ENCODE measurements at regions not wholly inside any gene's neighbourhood (a gene's known extent, or its start where the extent isn't known, plus 50 kb on each side); places are given as distances from the start of the nearest gene placed in this dataset.

DNA sequence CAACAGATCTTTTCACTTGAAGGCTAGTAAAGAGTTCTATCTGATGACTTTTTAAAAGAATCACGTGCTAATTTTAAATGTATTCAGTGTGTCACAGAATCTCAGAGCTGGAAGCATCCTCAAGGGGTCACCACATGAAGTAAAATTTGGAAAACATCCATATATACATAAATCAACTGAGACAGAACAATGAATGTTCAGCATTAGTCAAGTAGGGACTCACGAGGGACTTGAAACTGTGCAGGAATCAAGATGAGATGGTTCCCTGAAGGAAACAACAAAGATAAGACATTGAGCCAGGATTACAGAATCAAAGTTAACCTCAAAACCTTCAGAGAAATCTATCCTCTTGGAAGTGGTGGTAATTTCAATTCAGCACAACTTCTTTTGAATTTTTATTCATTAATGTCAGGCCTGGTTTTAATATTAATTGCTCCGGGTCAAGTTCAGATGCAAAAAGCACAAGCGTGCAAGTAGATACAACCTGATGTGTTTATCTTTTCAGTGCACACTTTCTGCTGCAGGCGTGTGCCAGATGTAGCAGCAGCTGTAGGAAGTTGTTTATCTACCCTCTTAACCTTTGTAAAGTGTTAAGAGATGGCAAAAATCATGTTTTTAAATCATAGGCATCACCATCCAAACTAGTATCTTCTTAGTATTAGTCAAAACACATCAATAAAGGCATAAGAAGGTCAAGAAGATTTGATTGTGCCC is 87.7 kb upstream of the SRD5A3 start:
- Histone ChIP-seq H3K4me2 (ENCODE audit: low read length) (no peak overlapping the region), H3K9ac (ENCODE audit: low read length) (no peak overlapping the region), H4K20me1 (ENCODE audit: insufficient read depth, low read length) (no peaks in the 10 kb centered on the region), H3K4me1 (ENCODE audit: insufficient read depth, low read length) (no peaks in the 10 kb centered on the region), H3K79me2 (ENCODE audit: insufficient read depth, low read length) (no peaks in the 10 kb centered on the region), H3K27me3 (ENCODE audit: insufficient read depth, low read length) (no peaks in the 10 kb centered on the region), H3K36me3 (ENCODE audit: insufficient read depth, low read length) (no peaks in the 10 kb centered on the region), H2AFZ (ENCODE audit: low read depth, low read length) (no peak overlapping the region), H3K9me3 (ENCODE audit: insufficient read depth, low read depth, low read length) (no peaks in the 10 kb centered on the region), H3K4me3 (ENCODE audit: insufficient read depth, low read depth, low read length) (no peak overlapping the region), H3K27ac (ENCODE audit: low read depth, low read length) (no peak overlapping the region)
- H3K36me3 Mint-ChIP-seq (ENCODE audit: low read depth, unreplicated experiment) = no peaks in the 10 kb centered on the region
- FAIRE-seq (no peak), DNase-seq (ENCODE audit: low read depth) (no peak)
- TF ChIP-seq, protein P1, sequence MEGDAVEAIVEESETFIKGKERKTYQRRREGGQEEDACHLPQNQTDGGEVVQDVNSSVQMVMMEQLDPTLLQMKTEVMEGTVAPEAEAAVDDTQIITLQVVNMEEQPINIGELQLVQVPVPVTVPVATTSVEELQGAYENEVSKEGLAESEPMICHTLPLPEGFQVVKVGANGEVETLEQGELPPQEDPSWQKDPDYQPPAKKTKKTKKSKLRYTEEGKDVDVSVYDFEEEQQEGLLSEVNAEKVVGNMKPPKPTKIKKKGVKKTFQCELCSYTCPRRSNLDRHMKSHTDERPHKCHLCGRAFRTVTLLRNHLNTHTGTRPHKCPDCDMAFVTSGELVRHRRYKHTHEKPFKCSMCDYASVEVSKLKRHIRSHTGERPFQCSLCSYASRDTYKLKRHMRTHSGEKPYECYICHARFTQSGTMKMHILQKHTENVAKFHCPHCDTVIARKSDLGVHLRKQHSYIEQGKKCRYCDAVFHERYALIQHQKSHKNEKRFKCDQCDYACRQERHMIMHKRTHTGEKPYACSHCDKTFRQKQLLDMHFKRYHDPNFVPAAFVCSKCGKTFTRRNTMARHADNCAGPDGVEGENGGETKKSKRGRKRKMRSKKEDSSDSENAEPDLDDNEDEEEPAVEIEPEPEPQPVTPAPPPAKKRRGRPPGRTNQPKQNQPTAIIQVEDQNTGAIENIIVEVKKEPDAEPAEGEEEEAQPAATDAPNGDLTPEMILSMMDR (IDR thresholded peaks at IDR 0.05; ENCODE audit: insufficient read depth, low read depth, low read length) = no peak
- H3K9me3 Mint-ChIP-seq (ENCODE audit: unreplicated experiment) = no peaks in the 10 kb centered on the region
- H3K4me3 Mint-ChIP-seq (ENCODE audit: unreplicated experiment) = no peak overlapping the region
- no peak overlapping the region for H3K27ac Mint-ChIP-seq (ENCODE audit: unreplicated experiment)
- no peaks in the 10 kb centered on the region for H3K27me3 Mint-ChIP-seq (ENCODE audit: low read depth, unreplicated experiment)
- peaks cover 9% of the 10 kb centered on the region for H3K4me1 Mint-ChIP-seq (ENCODE audit: low read depth, unreplicated experiment)

DNA sequence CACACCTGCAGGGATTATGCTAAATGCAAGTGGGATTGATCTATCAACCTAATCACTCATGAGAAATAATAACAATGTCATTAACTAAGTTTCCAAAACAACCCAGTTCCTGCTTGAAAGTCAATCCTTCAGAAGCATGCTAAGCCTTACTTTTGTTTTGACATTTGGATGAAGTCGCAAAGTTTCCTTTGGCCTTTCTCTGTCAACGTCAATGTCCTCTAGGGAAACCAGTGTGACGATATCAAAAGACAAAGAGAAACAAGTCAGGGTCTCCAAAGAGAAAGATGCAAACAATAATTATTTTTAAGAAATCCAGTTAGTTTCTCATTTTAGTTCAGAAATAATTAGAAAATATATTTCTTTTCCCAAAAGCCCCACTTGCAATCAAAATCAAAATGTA is 86.7 kb upstream of the SRD5A3 start:
- H3K27ac ChIP-seq (ENCODE audit: low read depth, low read length) = no peak overlapping the region
- no peaks in the 10 kb centered on the region for H3K36me3 Mint-ChIP-seq (ENCODE audit: low read depth, unreplicated experiment)
- FAIRE-seq (no peak), DNase-seq (ENCODE audit: low read depth) (no peak)
- H2AFZ ChIP-seq (ENCODE audit: low read depth, low read length) = no peak overlapping the region
- no peaks in the 10 kb centered on the region for H4K20me1 ChIP-seq (ENCODE audit: insufficient read depth, low read length)
- no peak overlapping the region for H3K9ac ChIP-seq (ENCODE audit: low read length)
- no peaks in the 10 kb centered on the region for H3K36me3 ChIP-seq (ENCODE audit: insufficient read depth, low read length)
- no peak overlapping the region for H3K27ac Mint-ChIP-seq (ENCODE audit: unreplicated experiment)
- no peaks in the 10 kb centered on the region for H3K4me1 ChIP-seq (ENCODE audit: insufficient read depth, low read length)
- H3K79me2 ChIP-seq (ENCODE audit: insufficient read depth, low read length) = no peaks in the 10 kb centered on the region
- H3K9me3 Mint-ChIP-seq (ENCODE audit: unreplicated experiment) = no peaks in the 10 kb centered on the region
- H3K4me1 Mint-ChIP-seq (ENCODE audit: low read depth, unreplicated experiment) = peaks cover 7% of the 10 kb centered on the region
- H3K4me3 Mint-ChIP-seq (ENCODE audit: unreplicated experiment) = no peak overlapping the region
- TF ChIP-seq, protein P1 (IDR thresholded peaks at IDR 0.05; ENCODE audit: insufficient read depth, low read depth, low read length) = no peak
- no peak for TF ChIP-seq EZH2 (IDR thresholded peaks at IDR 0.05; ENCODE audit: insufficient read depth, low read length)
- no peak overlapping the region for H3K4me2 ChIP-seq (ENCODE audit: low read length)
- no peaks in the 10 kb centered on the region for H3K27me3 ChIP-seq (ENCODE audit: insufficient read depth, low read length)
- no peaks in the 10 kb centered on the region for H3K9me3 ChIP-seq (ENCODE audit: insufficient read depth, low read depth, low read length)
- no peaks in the 10 kb centered on the region for H3K27me3 Mint-ChIP-seq (ENCODE audit: low read depth, unreplicated experiment)
- H3K4me3 ChIP-seq (ENCODE audit: insufficient read depth, low read depth, low read length) = no peak overlapping the region

- no peak for FAIRE-seq
- Histone ChIP-seq H2AFZ (ENCODE audit: low read depth, low read length) (no peak overlapping the region), H3K9ac (ENCODE audit: low read length) (no peak overlapping the region), H3K79me2 (ENCODE audit: insufficient read depth, low read length) (no peaks in the 10 kb centered on the region), H3K9me3 (ENCODE audit: insufficient read depth, low read depth, low read length) (no peaks in the 10 kb centered on the region), H3K4me2 (ENCODE audit: low read length) (no peak overlapping the region), H3K36me3 (ENCODE audit: insufficient read depth, low read length) (no peaks in the 10 kb centered on the region), H3K4me1 (ENCODE audit: insufficient read depth, low read length) (no peaks in the 10 kb centered on the region), H3K27me3 (ENCODE audit: insufficient read depth, low read length) (peaks cover 3% of the 10 kb centered on the region), H3K27ac (ENCODE audit: low read depth, low read length) (no peak overlapping the region), H3K4me3 (ENCODE audit: insufficient read depth, low read depth, low read length) (no peak overlapping the region), H4K20me1 (ENCODE audit: insufficient read depth, low read length) (no peaks in the 10 kb centered on the region)
- H3K27me3 Mint-ChIP-seq (ENCODE audit: low read depth, unreplicated experiment) = peaks cover 2% of the 10 kb centered on the region
- peaks cover 4% of the 10 kb centered on the region for H3K4me1 Mint-ChIP-seq (ENCODE audit: low read depth, unreplicated experiment)
- H3K36me3 Mint-ChIP-seq (ENCODE audit: low read depth, unreplicated experiment) = no peaks in the 10 kb centered on the region
- TF ChIP-seq EZH2 (IDR thresholded peaks at IDR 0.05; ENCODE audit: insufficient read depth, low read length) = no peak
- TF ChIP-seq, protein P1 (IDR thresholded peaks at IDR 0.05; ENCODE audit: insufficient read depth, low read depth, low read length) = no peak
- no peak overlapping the region for H3K27ac Mint-ChIP-seq (ENCODE audit: unreplicated experiment)
- H3K4me3 Mint-ChIP-seq (ENCODE audit: unreplicated experiment) = no peak overlapping the region
- DNase-seq (ENCODE audit: low read depth) = no peak
- peaks cover 4% of the 10 kb centered on the region for H3K9me3 Mint-ChIP-seq (ENCODE audit: unreplicated experiment)
These were observed 76.6 kb upstream of the SRD5A3 start for GRCh38 chr4:55269470-55269869.

Data from astrocyte (in vitro differentiated cells and primary cell).